ENCODE measurements at regions not wholly inside any gene's neighbourhood (a gene's known extent, or its start where the extent isn't known, plus 50 kb on each side); places are given as distances from the start of the nearest gene placed in this dataset.

- no peaks in the 10 kb centered on the region for H3K9me3 ChIP-seq (ENCODE audit: low read depth, low read length, poor library complexity, severe bottlenecking)
- no peak for DNase-seq (ENCODE audit: low spot score)
- no peaks in the 10 kb centered on the region for H3K27me3 ChIP-seq (replicated peaks; ENCODE audit: insufficient read depth, low read depth, low read length, poor library complexity)
- intact Hi-C loops (cut with micrococcal nuclease; ENCODE audit: unreplicated experiment), result no loop called here
- no peaks in the 10 kb centered on the region for H3K4me1 ChIP-seq (ENCODE audit: insufficient read depth, low read length, poor library complexity, severe bottlenecking)
- no TSS peak for BruUV-seq (replicated peaks)
- POLR2A ChIA-PET (ENCODE audit: low non-redundant PET), result no interaction called here
- H3K27ac ChIP-seq (ENCODE audit: low read depth, low read length, poor library complexity, severe bottlenecking), result no peak overlapping the region
- no peaks in the 10 kb centered on the region for H3K36me3 ChIP-seq (ENCODE audit: insufficient read depth, low read length, poor library complexity, severe bottlenecking)
- no peak overlapping the region for H3K4me3 ChIP-seq (ENCODE audit: low read depth, low read length, poor library complexity, severe bottlenecking)
- CTCF ChIA-PET, result no interaction called here
- TF ChIP-seq CTCF (conservative IDR thresholded peaks at IDR 0.05; ENCODE audit: low read depth, low read length), result no peak
These were observed 406.6 kb upstream of the ANO3 start for GRCh38 chr11:25925359-25925758.

- no peak for DNase-seq (ENCODE audit: low spot score)
- no peaks in the 10 kb centered on the region for H3K4me1 ChIP-seq (ENCODE audit: insufficient read depth, low read length, poor library complexity, severe bottlenecking)
- no TSS peak for BruUV-seq (replicated peaks)
- no peaks in the 10 kb centered on the region for H3K36me3 ChIP-seq (ENCODE audit: insufficient read depth, low read length, poor library complexity, severe bottlenecking)
- H3K27me3 ChIP-seq (replicated peaks; ENCODE audit: insufficient read depth, low read depth, low read length, poor library complexity), result no peaks in the 10 kb centered on the region
- H3K9me3 ChIP-seq (ENCODE audit: low read depth, low read length, poor library complexity, severe bottlenecking), result no peaks in the 10 kb centered on the region
- CTCF ChIA-PET, result no interaction called here
- H3K27ac ChIP-seq (ENCODE audit: low read depth, low read length, poor library complexity, severe bottlenecking), result no peak overlapping the region
- POLR2A ChIA-PET (ENCODE audit: low non-redundant PET), result no interaction called here
- no peak overlapping the region for H3K4me3 ChIP-seq (ENCODE audit: low read depth, low read length, poor library complexity, severe bottlenecking)
- TF ChIP-seq EZH2 (IDR thresholded peaks at IDR 0.05; ENCODE audit: borderline replicate concordance, low read depth, low read length, poor library complexity, severe bottlenecking) (no peak), CTCF (conservative IDR thresholded peaks at IDR 0.05; ENCODE audit: low read depth, low read length) (no peak)
- intact Hi-C loops (cut with micrococcal nuclease; ENCODE audit: unreplicated experiment), result no loop called here
These were observed 404.4 kb upstream of the ANO3 start for GRCh38 chr11:25927411-25927953.

- intact Hi-C loops (cut with micrococcal nuclease; ENCODE audit: unreplicated experiment), result no loop called here
- no peaks in the 10 kb centered on the region for H3K27me3 ChIP-seq (replicated peaks; ENCODE audit: insufficient read depth, low read depth, low read length, poor library complexity)
- no peak for DNase-seq (ENCODE audit: low spot score)
- H3K4me1 ChIP-seq (ENCODE audit: insufficient read depth, low read length, poor library complexity, severe bottlenecking), result no peaks in the 10 kb centered on the region
- H3K36me3 ChIP-seq (ENCODE audit: insufficient read depth, low read length, poor library complexity, severe bottlenecking), result no peaks in the 10 kb centered on the region
- POLR2A ChIA-PET (ENCODE audit: low non-redundant PET), result no interaction called here
- BruUV-seq (replicated peaks), result no TSS peak
- H3K27ac ChIP-seq (ENCODE audit: low read depth, low read length, poor library complexity, severe bottlenecking), result no peak overlapping the region
- H3K9me3 ChIP-seq (ENCODE audit: low read depth, low read length, poor library complexity, severe bottlenecking), result no peaks in the 10 kb centered on the region
- H3K4me3 ChIP-seq (ENCODE audit: low read depth, low read length, poor library complexity, severe bottlenecking), result no peak overlapping the region
- CTCF ChIA-PET, result no interaction called here
- TF ChIP-seq CTCF (conservative IDR thresholded peaks at IDR 0.05; ENCODE audit: low read depth, low read length) (no peak), EZH2 (IDR thresholded peaks at IDR 0.05; ENCODE audit: borderline replicate concordance, low read depth, low read length, poor library complexity, severe bottlenecking) (no peak)
These were observed 403.9 kb upstream of the ANO3 start for GRCh38 chr11:25928076-25928475.
